Tongue (tissue), 1 donor: ENCODE measurements at regions not wholly inside any gene's neighbourhood (a gene's known extent, or its start where the extent isn't known, plus 50 kb on each side); places are given as distances from the start of the nearest gene placed in this dataset.

Source experiments
- DNase-seq: peaks from one replicate; pipeline ENCODE4 v3.0.0-alpha.2; 2015

GRCh38 chr7:51501620-51502019 is 185.0 kb upstream of the COBL start:
- no peak for DNase-seq

- no peak for DNase-seq
These were observed 166.4 kb upstream of the COBL start for GRCh38 chr7:51482976-51483375.

GRCh38 chr7:51481421-51481820 is 164.8 kb upstream of the COBL start:
- DNase-seq: no peak

GRCh38 chr7:51477819-51478218 is 161.2 kb upstream of the COBL start:
- no peak for DNase-seq

GRCh38 chr7:51477323-51477722 is 160.7 kb upstream of the COBL start:
- no peak for DNase-seq

- no peak for DNase-seq
These were observed 159.4 kb upstream of the COBL start for GRCh38 chr7:51476026-51476425.

- no peak for DNase-seq
These were observed 156.3 kb upstream of the COBL start for GRCh38 chr7:51472873-51473272.

- DNase-seq: no peak
These were observed 155.3 kb upstream of the COBL start for GRCh38 chr7:51471981-51472296.

- peak; percentile 31 for DNase-seq
These were observed 154.8 kb upstream of the COBL start for GRCh38 chr7:51471210-51471980.

GRCh38 chr7:51467384-51468017 is 150.9 kb upstream of the COBL start:
- DNase-seq: no peak

GRCh38 chr7:51459809-51460208 is 143.2 kb upstream of the COBL start:
- DNase-seq: no peak

- DNase-seq: no peak
These were observed 142.1 kb upstream of the COBL start for GRCh38 chr7:51458693-51459092.

GRCh38 chr7:51457079-51457478 is 140.5 kb upstream of the COBL start:
- no peak for DNase-seq

- DNase-seq: no peak
These were observed 139.9 kb upstream of the COBL start for GRCh38 chr7:51456431-51457060.

GRCh38 chr7:51455948-51456347 is 139.3 kb upstream of the COBL start:
- DNase-seq: peak; percentile 32

- no peak for DNase-seq
These were observed 138.9 kb upstream of the COBL start for GRCh38 chr7:51455513-51455912.

GRCh38 chr7:51455086-51455485 is 138.5 kb upstream of the COBL start:
- no peak for DNase-seq

- DNase-seq: no peak
These were observed 136.1 kb upstream of the COBL start for GRCh38 chr7:51452694-51453093.

GRCh38 chr7:51451751-51452476 is 135.3 kb upstream of the COBL start:
- DNase-seq: no peak

- no peak for DNase-seq
These were observed 133.9 kb upstream of the COBL start for GRCh38 chr7:51450541-51450940.

- no peak for DNase-seq
These were observed 130.2 kb upstream of the COBL start for GRCh38 chr7:51446785-51447184.

- no peak for DNase-seq
These were observed 129.7 kb upstream of the COBL start for GRCh38 chr7:51446356-51446755.

GRCh38 chr7:51444936-51445335 is 128.3 kb upstream of the COBL start:
- DNase-seq: no peak
